ENCODE measurements at regions not wholly inside any gene's neighbourhood (a gene's known extent, or its start where the extent isn't known, plus 50 kb on each side); places are given as distances from the start of the nearest gene placed in this dataset.

DNA sequence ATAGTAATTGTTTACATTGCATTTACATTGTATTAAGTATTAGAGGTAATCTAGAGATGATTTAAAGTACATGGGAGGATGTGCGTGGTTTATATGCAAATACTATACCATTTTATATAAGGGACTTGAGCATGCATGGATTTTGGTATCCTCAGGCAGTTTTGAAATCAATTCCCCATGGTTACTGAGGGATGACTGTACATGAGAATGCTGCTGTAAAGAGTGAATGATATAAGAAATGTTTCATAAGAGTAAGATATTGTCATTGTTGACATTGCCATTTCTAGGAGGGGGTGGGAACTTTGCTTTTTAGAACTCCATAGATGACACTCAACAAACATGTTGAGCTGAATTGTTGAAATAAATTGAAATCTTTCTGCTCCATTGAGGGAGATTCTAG is 185.0 kb downstream of the SEMA6A start:
- Histone ChIP-seq H3K9me3 (replicated peaks; ENCODE audit: low read length) (no peaks in the 10 kb centered on the region), H3K36me3 (ENCODE audit: insufficient read depth, low read length) (no peaks in the 10 kb centered on the region), H3K27me3 (ENCODE audit: control insufficient read depth, insufficient read depth, low read length) (no peaks in the 10 kb centered on the region), H3K9ac (ENCODE audit: low read depth, low read length) (no peak overlapping the region), H3K4me2 (ENCODE audit: low read length) (no peak overlapping the region), H3K4me1 (ENCODE audit: control insufficient read depth, insufficient read depth, low read length) (no peaks in the 10 kb centered on the region), H3K4me3 (ENCODE audit: low read length) (no peak overlapping the region)

DNA sequence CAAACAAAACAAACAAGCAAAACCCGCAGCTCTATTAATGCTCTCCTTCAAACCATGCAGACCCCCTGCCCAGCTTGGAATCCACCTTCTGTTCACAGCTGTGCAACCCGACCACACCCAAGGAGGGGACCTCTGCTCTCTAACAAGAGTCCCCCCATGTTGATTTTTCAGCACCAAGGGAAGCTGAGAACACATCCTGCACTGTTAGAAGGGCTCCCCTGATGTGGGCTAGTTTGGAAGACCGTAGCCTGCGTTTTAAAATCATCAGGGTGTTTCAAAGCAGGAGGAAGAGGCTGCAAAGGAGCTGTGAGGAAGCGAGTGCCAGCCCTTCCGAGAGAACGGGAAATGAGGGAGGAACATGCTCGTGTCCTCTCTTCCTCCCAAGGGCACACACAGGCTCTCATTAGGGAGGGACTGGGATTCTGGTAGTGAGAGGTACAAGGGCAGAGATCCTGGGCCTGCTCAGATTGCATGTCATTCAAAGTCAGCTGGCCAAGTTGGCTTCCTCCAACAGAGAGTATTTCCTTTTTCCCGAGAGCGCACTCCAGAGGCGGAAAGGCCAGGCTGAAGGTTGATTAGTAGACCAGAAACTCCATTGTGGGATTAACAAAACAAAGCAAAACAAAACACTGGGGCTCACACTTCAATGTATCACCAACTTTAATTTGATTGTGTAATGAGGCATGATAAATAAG is 185.9 kb downstream of the SEMA6A start:
- H3K9me3 ChIP-seq (replicated peaks; ENCODE audit: low read length) = no peaks in the 10 kb centered on the region
- H3K4me2 ChIP-seq (ENCODE audit: low read length) = no peak overlapping the region
- no peaks in the 10 kb centered on the region for H3K36me3 ChIP-seq (ENCODE audit: insufficient read depth, low read length)
- H3K27me3 ChIP-seq (ENCODE audit: control insufficient read depth, insufficient read depth, low read length) = no peaks in the 10 kb centered on the region
- H3K4me3 ChIP-seq (ENCODE audit: low read length) = no peak overlapping the region
- H3K4me1 ChIP-seq (ENCODE audit: control insufficient read depth, insufficient read depth, low read length) = no peaks in the 10 kb centered on the region
- H3K9ac ChIP-seq (ENCODE audit: low read depth, low read length) = no peak overlapping the region

- no peaks in the 10 kb centered on the region for H3K27me3 ChIP-seq (ENCODE audit: control insufficient read depth, insufficient read depth, low read length)
- H3K9ac ChIP-seq (ENCODE audit: low read depth, low read length) = no peak overlapping the region
- no peak overlapping the region for H3K4me2 ChIP-seq (ENCODE audit: low read length)
- no peaks in the 10 kb centered on the region for H3K9me3 ChIP-seq (replicated peaks; ENCODE audit: low read length)
- H3K4me3 ChIP-seq (ENCODE audit: low read length) = no peak overlapping the region
- no peaks in the 10 kb centered on the region for H3K4me1 ChIP-seq (ENCODE audit: control insufficient read depth, insufficient read depth, low read length)
- H3K36me3 ChIP-seq (ENCODE audit: insufficient read depth, low read length) = no peaks in the 10 kb centered on the region
Measured at GRCh38 chr5:116387738-116388137, 186.9 kb downstream of the SEMA6A start.

DNA sequence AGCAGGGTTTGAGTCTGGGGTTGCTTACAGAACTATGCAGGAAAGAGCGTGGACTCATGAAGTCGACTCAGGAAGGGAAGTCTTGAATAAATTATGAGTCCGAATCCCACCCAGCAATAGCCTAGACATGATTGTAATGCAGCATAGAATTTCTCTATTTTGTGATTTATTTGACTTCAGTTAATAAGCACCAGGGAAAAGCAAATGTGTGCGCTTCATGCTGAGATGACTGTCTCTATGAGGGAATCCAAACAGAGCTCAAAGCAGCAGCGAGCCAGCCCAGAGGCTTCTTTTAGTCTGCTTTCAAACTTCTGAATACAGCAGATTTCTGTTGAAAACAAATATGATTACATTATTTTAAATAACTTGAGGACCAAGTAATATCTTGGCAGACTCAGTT is 188.0 kb downstream of the SEMA6A start:
- Histone ChIP-seq H3K36me3 (ENCODE audit: insufficient read depth, low read length) (no peaks in the 10 kb centered on the region), H3K4me3 (ENCODE audit: low read length) (no peak overlapping the region), H3K4me2 (ENCODE audit: low read length) (no peak overlapping the region), H3K27me3 (ENCODE audit: control insufficient read depth, insufficient read depth, low read length) (no peaks in the 10 kb centered on the region), H3K4me1 (ENCODE audit: control insufficient read depth, insufficient read depth, low read length) (no peaks in the 10 kb centered on the region), H3K9me3 (replicated peaks; ENCODE audit: low read length) (no peaks in the 10 kb centered on the region), H3K9ac (ENCODE audit: low read depth, low read length) (no peak overlapping the region)

- no peaks in the 10 kb centered on the region for H3K27me3 ChIP-seq (ENCODE audit: control insufficient read depth, insufficient read depth, low read length)
- no peaks in the 10 kb centered on the region for H3K36me3 ChIP-seq (ENCODE audit: insufficient read depth, low read length)
- H3K9me3 ChIP-seq (replicated peaks; ENCODE audit: low read length) = no peaks in the 10 kb centered on the region
- H3K9ac ChIP-seq (ENCODE audit: low read depth, low read length) = no peak overlapping the region
- no peak overlapping the region for H3K4me3 ChIP-seq (ENCODE audit: low read length)
- no peak overlapping the region for H3K4me2 ChIP-seq (ENCODE audit: low read length)
- no peaks in the 10 kb centered on the region for H3K4me1 ChIP-seq (ENCODE audit: control insufficient read depth, insufficient read depth, low read length)
Measured at GRCh38 chr5:116382874-116383266, 191.8 kb downstream of the SEMA6A start.

GRCh38 chr5:116382032-116382873 is 192.4 kb downstream of the SEMA6A start:
- H3K4me1 ChIP-seq (ENCODE audit: control insufficient read depth, insufficient read depth, low read length) = no peaks in the 10 kb centered on the region

DNA sequence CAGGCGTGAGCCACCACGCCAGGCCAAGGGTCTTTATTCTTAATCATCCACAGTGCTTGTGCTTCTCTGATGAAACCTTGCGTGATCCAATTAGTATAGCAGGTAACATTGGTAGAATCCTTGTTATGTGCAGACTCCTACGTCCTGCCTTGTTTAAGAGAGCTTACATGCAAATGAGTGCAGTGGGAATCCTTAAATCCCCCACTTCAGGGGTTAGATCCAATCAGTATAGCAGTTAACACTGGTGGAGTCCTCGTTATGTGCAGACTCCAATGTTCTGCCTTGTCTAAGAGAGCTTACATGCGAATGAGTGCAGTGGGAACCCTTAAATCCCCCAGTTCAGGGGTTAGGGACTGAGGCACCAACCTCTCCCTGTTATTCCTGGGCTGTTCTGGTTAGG is 193.4 kb downstream of the SEMA6A start:
- Histone ChIP-seq H3K4me1 (ENCODE audit: control insufficient read depth, insufficient read depth, low read length) (no peaks in the 10 kb centered on the region), H3K36me3 (ENCODE audit: insufficient read depth, low read length) (no peaks in the 10 kb centered on the region), H3K9ac (ENCODE audit: low read depth, low read length) (no peak overlapping the region), H3K27me3 (ENCODE audit: control insufficient read depth, insufficient read depth, low read length) (no peaks in the 10 kb centered on the region), H3K4me3 (ENCODE audit: low read length) (no peak overlapping the region), H3K9me3 (replicated peaks; ENCODE audit: low read length) (no peaks in the 10 kb centered on the region), H3K4me2 (ENCODE audit: low read length) (no peak overlapping the region)

More at GRCh38 chr5:116382032-116382873, 192.4 kb downstream of the SEMA6A start:
- Histone ChIP-seq H3K4me3 (ENCODE audit: low read length) (no peak overlapping the region), H3K9ac (ENCODE audit: low read depth, low read length) (no peak overlapping the region), H3K4me2 (ENCODE audit: low read length) (no peak overlapping the region), H3K36me3 (ENCODE audit: insufficient read depth, low read length) (no peaks in the 10 kb centered on the region), H3K27me3 (ENCODE audit: control insufficient read depth, insufficient read depth, low read length) (no peaks in the 10 kb centered on the region), H3K9me3 (replicated peaks; ENCODE audit: low read length) (no peaks in the 10 kb centered on the region)

GRCh38 chr5:116380621-116381020 is 194.0 kb downstream of the SEMA6A start:
- Histone ChIP-seq H3K4me3 (ENCODE audit: low read length) (no peak overlapping the region), H3K27me3 (ENCODE audit: control insufficient read depth, insufficient read depth, low read length) (no peaks in the 10 kb centered on the region)

DNA sequence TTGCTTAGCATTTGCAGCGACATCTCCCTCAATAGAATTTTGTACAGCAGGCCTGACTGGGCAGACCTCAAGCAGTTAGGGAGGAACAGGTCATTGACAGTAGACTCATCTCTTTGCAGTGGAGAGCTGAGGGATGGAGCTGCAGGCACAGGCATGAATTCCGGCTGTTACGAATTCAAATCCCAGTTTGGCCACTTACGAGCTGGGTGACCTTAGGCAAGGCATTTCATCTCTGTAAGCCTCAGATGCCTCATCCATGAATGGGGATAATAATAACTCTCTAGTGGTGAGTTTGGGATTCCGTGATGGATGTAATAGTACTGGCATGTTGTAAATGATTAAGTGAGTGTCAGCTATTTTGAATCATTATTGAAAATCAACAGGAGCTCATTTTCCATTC is 195.3 kb downstream of the SEMA6A start:
- Histone ChIP-seq H3K36me3 (ENCODE audit: insufficient read depth, low read length) (no peaks in the 10 kb centered on the region), H3K4me2 (ENCODE audit: low read length) (no peak overlapping the region), H3K27me3 (ENCODE audit: control insufficient read depth, insufficient read depth, low read length) (no peaks in the 10 kb centered on the region), H3K4me1 (ENCODE audit: control insufficient read depth, insufficient read depth, low read length) (no peaks in the 10 kb centered on the region), H3K4me3 (ENCODE audit: low read length) (no peak overlapping the region), H3K9ac (ENCODE audit: low read depth, low read length) (no peak overlapping the region), H3K9me3 (replicated peaks; ENCODE audit: low read length) (no peaks in the 10 kb centered on the region)

More at GRCh38 chr5:116380621-116381020, 194.0 kb downstream of the SEMA6A start:
- Histone ChIP-seq H3K4me2 (ENCODE audit: low read length) (no peak overlapping the region), H3K9ac (ENCODE audit: low read depth, low read length) (no peak overlapping the region), H3K4me1 (ENCODE audit: control insufficient read depth, insufficient read depth, low read length) (no peaks in the 10 kb centered on the region), H3K9me3 (replicated peaks; ENCODE audit: low read length) (no peaks in the 10 kb centered on the region), H3K36me3 (ENCODE audit: insufficient read depth, low read length) (no peaks in the 10 kb centered on the region)

- Histone ChIP-seq H3K4me1 (ENCODE audit: control insufficient read depth, insufficient read depth, low read length) (no peaks in the 10 kb centered on the region), H3K4me3 (ENCODE audit: low read length) (no peak overlapping the region), H3K36me3 (ENCODE audit: insufficient read depth, low read length) (no peaks in the 10 kb centered on the region), H3K9ac (ENCODE audit: low read depth, low read length) (no peak overlapping the region), H3K27me3 (ENCODE audit: control insufficient read depth, insufficient read depth, low read length) (no peaks in the 10 kb centered on the region), H3K9me3 (replicated peaks; ENCODE audit: low read length) (no peaks in the 10 kb centered on the region), H3K4me2 (ENCODE audit: low read length) (no peak overlapping the region)
Measured at GRCh38 chr5:116378777-116379121, 195.9 kb downstream of the SEMA6A start.

DNA sequence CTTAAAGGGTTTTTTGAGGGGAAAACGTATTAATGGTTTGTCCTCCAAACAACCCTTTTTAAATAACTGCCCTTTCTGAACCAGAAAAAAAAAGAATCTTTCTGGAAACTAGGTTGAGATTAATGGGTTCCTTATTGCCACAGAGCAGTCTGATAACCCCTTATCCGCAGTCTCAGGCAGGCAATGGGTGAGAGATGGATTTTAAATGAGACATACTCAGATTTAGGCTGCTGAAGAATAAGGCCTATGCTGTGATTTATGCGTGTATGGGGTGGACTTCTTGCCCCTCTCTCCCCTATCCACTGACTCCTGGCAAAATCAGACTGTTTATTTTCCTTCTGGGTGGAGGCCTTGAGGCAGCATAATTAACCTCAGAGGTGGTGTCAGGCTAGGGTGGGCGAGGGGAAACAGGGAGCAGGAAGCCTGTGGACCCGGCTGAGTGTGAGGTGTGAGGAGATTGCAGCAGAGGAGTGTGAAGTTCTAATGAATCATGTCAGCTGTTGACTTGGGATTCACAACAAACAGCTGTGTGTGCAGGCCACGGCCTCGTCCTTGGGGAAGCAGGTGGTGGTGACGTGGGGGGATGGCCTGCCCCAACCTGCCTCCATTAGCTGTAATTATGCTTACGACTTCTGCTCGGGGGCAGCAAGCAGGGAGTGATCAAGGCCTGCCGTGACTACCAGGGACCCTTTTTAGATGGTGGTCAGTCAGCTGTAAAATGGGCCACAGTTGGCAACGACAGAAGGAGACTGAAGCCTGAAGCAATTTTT is 196.4 kb downstream of the SEMA6A start:
- Histone ChIP-seq H3K9me3 (replicated peaks; ENCODE audit: low read length) (no peaks in the 10 kb centered on the region), H3K4me2 (ENCODE audit: low read length) (no peak overlapping the region), H3K4me1 (ENCODE audit: control insufficient read depth, insufficient read depth, low read length) (no peaks in the 10 kb centered on the region), H3K27me3 (ENCODE audit: control insufficient read depth, insufficient read depth, low read length) (no peaks in the 10 kb centered on the region), H3K36me3 (ENCODE audit: insufficient read depth, low read length) (no peaks in the 10 kb centered on the region), H3K9ac (ENCODE audit: low read depth, low read length) (no peak overlapping the region), H3K4me3 (ENCODE audit: low read length) (no peak overlapping the region)

Data from skeletal muscle satellite cell (primary cell).